IMR-90 (cell line): ENCODE measurements at regions not wholly inside any gene's neighbourhood (a gene's known extent, or its start where the extent isn't known, plus 50 kb on each side); places are given as distances from the start of the nearest gene placed in this dataset.

Source experiments
- ATAC-seq: fragments of 200-7000 bp; cut with Tn5 transposase; 2 replicates; pipeline ENCODE4 v1.9.1; 2020; ENCODE audit warnings: low read depth, mild to moderate bottlenecking, moderate library complexity
- BruUV-seq: library from RNA; stranded (reverse); fragments of 400-500 nt; replicated peaks from 2 replicates; lab custom pipeline; 2021; lab: Mats Ljungman, UMichigan
- CTCF ChIA-PET: fragments of 300-600 bp; formaldehyde crosslinking; extraction: SDS; loops from one replicate; lab custom pipeline; 2021; ENCODE audit warnings: antibody characterized with exemption; lab: Yijun Ruan, JAX
- POLR2A ChIA-PET: fragments of 300-600 bp; sonication (Branson Sonifier 250); formaldehyde crosslinking; loops from one replicate; lab custom pipeline; 2022; ENCODE audit warnings: antibody characterized with exemption; ENCODE audit not compliant: unreplicated experiment; lab: Charles Lee
- DNase-seq: peaks from one replicate; pipeline ENCODE4 v3.0.0; 2013
- H2AFZ ChIP-seq: replicated peaks from 2 replicates; pipeline ENCODE3; 2013; ENCODE audit warnings: low read length, mild to moderate bottlenecking; ENCODE audit not compliant: poor library complexity
- H2AK5ac ChIP-seq: 2 replicates; pipeline ENCODE4 v1.6.1; 2013; ENCODE audit warnings: low read depth, low read length, inconsistent platforms
- H2AK9ac ChIP-seq: replicated peaks from 2 replicates; pipeline ENCODE3; 2013; ENCODE audit warnings: mild to moderate bottlenecking, low read depth, low read length, moderate library complexity; ENCODE audit not compliant: poor library complexity
- H2BK120ac ChIP-seq: 2 replicates; pipeline ENCODE4 v1.6.1; 2013; ENCODE audit warnings: low read depth, low read length, inconsistent platforms
- H2BK15ac ChIP-seq: 3 replicates; pipeline ENCODE4 v1.6.1; 2013; ENCODE audit warnings: low read depth, low read length, inconsistent platforms
- H2BK20ac ChIP-seq: 2 replicates; pipeline ENCODE4 v1.6.1; 2013; ENCODE audit warnings: low read depth, mild to moderate bottlenecking, inconsistent platforms, low read length, moderate library complexity
- H2BK5ac ChIP-seq: 2 replicates; pipeline ENCODE4 v1.6.1; 2013; ENCODE audit warnings: mild to moderate bottlenecking, low read depth, low read length, inconsistent platforms; ENCODE audit not compliant: poor library complexity, severe bottlenecking
- H3K14ac ChIP-seq: replicated peaks from 2 replicates; pipeline ENCODE4 v1.6.1; 2013; ENCODE audit warnings: low read depth, low read length, inconsistent platforms
- H3K18ac ChIP-seq: 2 replicates; pipeline ENCODE4 v1.6.1; 2013; ENCODE audit warnings: low read depth, low read length, control low read depth
- H3K23ac ChIP-seq: 2 replicates; pipeline ENCODE4 v1.6.1; 2013; ENCODE audit warnings: low read depth, low read length, inconsistent platforms
- H3K27ac ChIP-seq: 2 replicates; pipeline ENCODE4 v1.5.1; 2013; ENCODE audit warnings: mild to moderate bottlenecking, control low read depth, low read length; ENCODE audit not compliant: insufficient read depth
- H3K27me3 ChIP-seq: 2 replicates; pipeline ENCODE4 v1.6.1; 2013; ENCODE audit warnings: low read length; ENCODE audit not compliant: control insufficient read depth, insufficient read depth
- H3K36me3 ChIP-seq: 2 replicates; pipeline ENCODE4 v1.6.1; 2013; ENCODE audit warnings: low read length, mixed read lengths; ENCODE audit not compliant: control insufficient read depth, insufficient read depth
- H3K4ac ChIP-seq: 2 replicates; pipeline ENCODE4 v1.6.1; 2013; ENCODE audit warnings: low read depth, low read length, inconsistent platforms
- H3K4me1 ChIP-seq: 2 replicates; pipeline ENCODE4 v1.6.1; 2013; ENCODE audit warnings: low read length, mixed read lengths; ENCODE audit not compliant: control insufficient read depth, insufficient read depth
- H3K4me2 ChIP-seq: 2 replicates; pipeline ENCODE4 v1.6.1; 2013; ENCODE audit warnings: low read depth, mild to moderate bottlenecking, control low read depth, low read length, moderate library complexity
- H3K4me3 ChIP-seq: 2 replicates; pipeline ENCODE4 v1.5.1; 2013; ENCODE audit warnings: low read depth, mild to moderate bottlenecking, control low read depth, low read length, moderate library complexity; ENCODE audit not compliant: insufficient read depth
- H3K56ac ChIP-seq: 2 replicates; pipeline ENCODE4 v1.6.1; 2013; ENCODE audit warnings: low read length, inconsistent platforms; ENCODE audit not compliant: insufficient read depth; ENCODE audit errors: extremely low read depth
- H3K79me1 ChIP-seq, 2 experiments: 2 replicates each; pipeline ENCODE4 v1.6.1; 2013; ENCODE audit warnings: low read length in 2 of 2, inconsistent platforms in 1 of 2, low read depth in 1 of 2
- H3K9ac ChIP-seq: 2 replicates; pipeline ENCODE4 v1.6.1; 2013; ENCODE audit warnings: low read depth, low read length, control low read depth
- H3K9me1 ChIP-seq: 2 replicates; pipeline ENCODE4 v1.6.1; 2013; ENCODE audit warnings: low read length, inconsistent platforms; ENCODE audit not compliant: insufficient read depth
- H3K9me3 ChIP-seq: 2 replicates; pipeline ENCODE4 v1.6.1; 2013; ENCODE audit warnings: low read length; ENCODE audit not compliant: control insufficient read depth, insufficient read depth
- H4K20me1 ChIP-seq: 2 replicates; pipeline ENCODE4 v1.6.1; 2013; ENCODE audit warnings: low read length, inconsistent platforms; ENCODE audit not compliant: insufficient read depth
- H4K5ac ChIP-seq: 2 replicates; pipeline ENCODE4 v1.6.1; 2013; ENCODE audit warnings: mild to moderate bottlenecking, low read depth, low read length, control low read depth
- H4K8ac ChIP-seq, 2 experiments: 2 replicates each; pipeline ENCODE4 v1.6.1; 2013; ENCODE audit warnings: low read depth in 2 of 2, low read length in 2 of 2, control low read depth in 1 of 2, inconsistent platforms in 1 of 2
- H4K91ac ChIP-seq: 2 replicates; pipeline ENCODE4 v1.6.1; 2013; ENCODE audit warnings: low read depth, low read length, inconsistent platforms; ENCODE audit not compliant: insufficient read depth
- BHLHE40 ChIP-seq: fragments of 150-350 bp; IDR thresholded peaks from 2 replicates; pipeline ENCODE4 v1.6.1; 2016; ENCODE audit warnings: mild to moderate bottlenecking, low read depth, low read length
- CEBPB ChIP-seq: IDR thresholded peaks from 2 replicates; pipeline ENCODE4 v1.6.1; 2012; ENCODE audit warnings: low read depth, low read length, improper control_type of control experiment
- CHD1 ChIP-seq: IDR thresholded peaks from 2 replicates; pipeline ENCODE4 v1.6.1; 2012; ENCODE audit warnings: low read depth, low read length, improper control_type of control experiment
- FOS ChIP-seq: fragments of 150-350 bp; IDR thresholded peaks from 2 replicates; pipeline ENCODE4 v1.6.1; 2016; ENCODE audit warnings: low read depth, low read length
- MAFK ChIP-seq: IDR thresholded peaks from 2 replicates; pipeline ENCODE4 v1.6.1; 2012; ENCODE audit warnings: low read depth, low read length, improper control_type of control experiment
- MAZ ChIP-seq: IDR thresholded peaks from 2 replicates; pipeline ENCODE4 v1.6.1; 2012; ENCODE audit warnings: low read depth, mild to moderate bottlenecking, low read length, improper control_type of control experiment, moderate library complexity, borderline replicate concordance
- NFE2L2 ChIP-seq: fragments of 150-350 bp; IDR thresholded peaks from 2 replicates; pipeline ENCODE4 v1.6.1; 2016; ENCODE audit warnings: low read depth, mild to moderate bottlenecking, low read length
- RAD21 ChIP-seq: IDR thresholded peaks from 2 replicates; pipeline ENCODE4 v1.6.1; 2012; ENCODE audit warnings: low read length, improper control_type of control experiment
- RCOR1 ChIP-seq: IDR thresholded peaks from 2 replicates; pipeline ENCODE4 v1.6.1; 2012; ENCODE audit warnings: mild to moderate bottlenecking, low read length, improper control_type of control experiment; ENCODE audit not compliant: insufficient replicate concordance
- RFX5 ChIP-seq: IDR thresholded peaks from 2 replicates; pipeline ENCODE4 v1.8.0; 2012; ENCODE audit warnings: low read depth, mild to moderate bottlenecking, low read length, moderate library complexity
- SMC3 ChIP-seq: fragments of 150-350 bp; IDR thresholded peaks from 2 replicates; pipeline ENCODE4 v1.6.1; 2016; ENCODE audit warnings: low read depth, mild to moderate bottlenecking, antibody characterized with exemption, low read length, moderate library complexity
- WGBS, 2 experiments: methylation state at CpG; one replicate each; pipeline versions ENCODE4 v1.1.5 to v1.1.7; 2013; ENCODE audit warnings: missing lambda C conversion rate in 2 of 2; ENCODE audit not compliant: insufficient read length in 1 of 2; ENCODE audit errors: extremely low coverage in 2 of 2; 5-methylcytosine and 5-hydroxymethylcytosine counted together
- dilution Hi-C: fragments of 300-500 bp; cut with HindIII; formaldehyde crosslinking; loops from one replicate; pipeline ENCODE4 v1.14.3; 2018; ENCODE audit warnings: low sequenced_read_pairs; ENCODE audit not compliant: unreplicated experiment
- in situ Hi-C: fragments of 300-500 bp; cut with MboI; formaldehyde crosslinking; loops from 3 replicates; pipeline ENCODE4 v1.14.3; 2019; ENCODE audit warnings: low sequenced_read_pairs, inconsistent platforms, mixed read lengths
- intact Hi-C: fragments of 100-400 bp; cut with micrococcal nuclease; formaldehyde crosslinking; loops from 2 replicates; pipeline ENCODE4 v1.10.0; 2022
- TF ChIP-seq, protein P1 (sequence below): fragments of 150-350 bp; IDR thresholded peaks from 2 replicates; pipeline ENCODE4 v1.6.1; 2016; ENCODE audit warnings: low read depth, mild to moderate bottlenecking, low read length, moderate library complexity, borderline replicate concordance
- TF ChIP-seq, protein P2 (sequence below): conservative IDR thresholded peaks from 2 replicates; pipeline ENCODE4 v1.5.1; 2012; ENCODE audit warnings: mild to moderate bottlenecking, low read depth, low read length, improper control_type of control experiment
- TF ChIP-seq, protein P3 (sequence below): fragments of 150-350 bp; IDR thresholded peaks from 2 replicates; pipeline ENCODE4 v1.6.1; 2017; ENCODE audit warnings: mild to moderate bottlenecking, antibody characterized with exemption, low read length, low read depth

DNA sequence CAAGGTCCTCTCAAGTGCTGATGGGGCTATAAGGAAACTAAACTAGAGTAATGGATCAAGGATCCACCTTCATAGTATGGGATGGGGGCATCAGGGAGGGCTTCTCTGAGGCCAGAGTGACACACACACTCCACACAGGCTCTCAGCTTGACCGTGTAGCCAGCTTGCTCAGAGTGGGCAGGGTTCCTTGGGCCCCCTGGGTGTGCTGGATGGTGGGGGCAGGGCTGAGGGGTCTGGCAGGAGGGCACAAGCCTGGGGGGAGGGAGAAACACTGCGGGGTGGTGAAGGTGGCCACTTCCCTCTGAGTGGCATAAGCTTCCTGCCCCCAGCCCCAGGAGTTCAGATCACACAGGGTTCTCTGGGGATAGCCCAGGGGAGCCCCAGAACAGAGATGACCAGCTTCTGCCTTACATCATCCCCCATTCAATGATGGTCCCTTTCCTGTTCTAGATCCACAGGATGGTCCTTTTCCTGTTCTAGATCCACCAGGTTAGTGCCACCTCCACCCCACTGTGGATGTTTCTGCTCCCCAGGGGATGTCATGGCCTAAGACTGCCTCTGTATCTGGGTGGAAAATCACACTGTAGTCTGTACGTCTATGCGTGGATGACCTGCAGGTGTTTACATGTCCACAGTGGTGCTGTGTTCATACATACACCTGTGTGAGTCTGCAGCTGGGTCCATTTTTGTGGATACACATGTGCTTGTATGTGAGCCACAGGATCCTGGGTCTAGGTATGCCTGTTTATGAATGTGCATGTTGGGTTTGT, 525.0 kb downstream of the PTPRU start:
- Histone ChIP-seq H2BK5ac (no peak overlapping the region), H3K79me1 (no peaks in the 10 kb centered on the region), H4K20me1 (no peaks in the 10 kb centered on the region), H3K9me1 (no peaks in the 10 kb centered on the region), H3K9me3 (no peaks in the 10 kb centered on the region), H3K4me2 (no peak overlapping the region), H2AK9ac (no peak overlapping the region), H3K4me1 (no peaks in the 10 kb centered on the region), H4K8ac (no peak overlapping the region), H4K5ac (no peak overlapping the region), H3K4ac (no peak overlapping the region), H3K23ac (no peak overlapping the region), H2BK20ac (no peak overlapping the region), H2BK120ac (no peak overlapping the region), H3K18ac (no peak overlapping the region), H3K4me3 (no peak overlapping the region), H2AFZ (peak overlapping the region; percentile 35), H3K9ac (no peak overlapping the region), H3K36me3 (no peaks in the 10 kb centered on the region), H4K91ac (no peak overlapping the region), H2AK5ac (no peak overlapping the region), H3K14ac (no peak overlapping the region), H2BK15ac (no peak overlapping the region), H3K27me3 (peaks cover 2% of the 10 kb centered on the region; the same call in 1 of the 2 replicates), H3K56ac (no peak overlapping the region), H3K27ac (no peak overlapping the region)
- WGBS, 2 experiments = no CpG with 5 or more reads among the region's 4 CpGs
- dilution Hi-C loops (no loop called here), intact Hi-C loops (no loop called here), in situ Hi-C loops (no loop called here)
- CTCF ChIA-PET = no interaction called here
- BruUV-seq = no TSS peak
- no peak for DNase-seq
- POLR2A ChIA-PET = no interaction called here
- TF ChIP-seq RCOR1 (no peak), NFE2L2 (no peak), MAFK (no peak), CHD1 (no peak), MAZ (no peak), RAD21 (no peak), BHLHE40 (no peak), CEBPB (no peak), RFX5 (no peak), SMC3 (no peak), FOS (no peak)
- TF ChIP-seq, protein P1, sequence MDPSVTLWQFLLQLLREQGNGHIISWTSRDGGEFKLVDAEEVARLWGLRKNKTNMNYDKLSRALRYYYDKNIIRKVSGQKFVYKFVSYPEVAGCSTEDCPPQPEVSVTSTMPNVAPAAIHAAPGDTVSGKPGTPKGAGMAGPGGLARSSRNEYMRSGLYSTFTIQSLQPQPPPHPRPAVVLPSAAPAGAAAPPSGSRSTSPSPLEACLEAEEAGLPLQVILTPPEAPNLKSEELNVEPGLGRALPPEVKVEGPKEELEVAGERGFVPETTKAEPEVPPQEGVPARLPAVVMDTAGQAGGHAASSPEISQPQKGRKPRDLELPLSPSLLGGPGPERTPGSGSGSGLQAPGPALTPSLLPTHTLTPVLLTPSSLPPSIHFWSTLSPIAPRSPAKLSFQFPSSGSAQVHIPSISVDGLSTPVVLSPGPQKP = no peak
- TF ChIP-seq, protein P2, sequence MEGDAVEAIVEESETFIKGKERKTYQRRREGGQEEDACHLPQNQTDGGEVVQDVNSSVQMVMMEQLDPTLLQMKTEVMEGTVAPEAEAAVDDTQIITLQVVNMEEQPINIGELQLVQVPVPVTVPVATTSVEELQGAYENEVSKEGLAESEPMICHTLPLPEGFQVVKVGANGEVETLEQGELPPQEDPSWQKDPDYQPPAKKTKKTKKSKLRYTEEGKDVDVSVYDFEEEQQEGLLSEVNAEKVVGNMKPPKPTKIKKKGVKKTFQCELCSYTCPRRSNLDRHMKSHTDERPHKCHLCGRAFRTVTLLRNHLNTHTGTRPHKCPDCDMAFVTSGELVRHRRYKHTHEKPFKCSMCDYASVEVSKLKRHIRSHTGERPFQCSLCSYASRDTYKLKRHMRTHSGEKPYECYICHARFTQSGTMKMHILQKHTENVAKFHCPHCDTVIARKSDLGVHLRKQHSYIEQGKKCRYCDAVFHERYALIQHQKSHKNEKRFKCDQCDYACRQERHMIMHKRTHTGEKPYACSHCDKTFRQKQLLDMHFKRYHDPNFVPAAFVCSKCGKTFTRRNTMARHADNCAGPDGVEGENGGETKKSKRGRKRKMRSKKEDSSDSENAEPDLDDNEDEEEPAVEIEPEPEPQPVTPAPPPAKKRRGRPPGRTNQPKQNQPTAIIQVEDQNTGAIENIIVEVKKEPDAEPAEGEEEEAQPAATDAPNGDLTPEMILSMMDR = no peak
- TF ChIP-seq, protein P3, sequence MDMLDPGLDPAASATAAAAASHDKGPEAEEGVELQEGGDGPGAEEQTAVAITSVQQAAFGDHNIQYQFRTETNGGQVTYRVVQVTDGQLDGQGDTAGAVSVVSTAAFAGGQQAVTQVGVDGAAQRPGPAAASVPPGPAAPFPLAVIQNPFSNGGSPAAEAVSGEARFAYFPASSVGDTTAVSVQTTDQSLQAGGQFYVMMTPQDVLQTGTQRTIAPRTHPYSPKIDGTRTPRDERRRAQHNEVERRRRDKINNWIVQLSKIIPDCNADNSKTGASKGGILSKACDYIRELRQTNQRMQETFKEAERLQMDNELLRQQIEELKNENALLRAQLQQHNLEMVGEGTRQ = no peak
- no peak for ATAC-seq
